VCaP (cell line): ENCODE measurements at regions not wholly inside any gene's neighbourhood (a gene's known extent, or its start where the extent isn't known, plus 50 kb on each side); places are given as distances from the start of the nearest gene placed in this dataset.
A peak's percentile ranks its signal among the peaks of the same experiment; 100 is the strongest.

ENCODE experiments used
- H3K27ac ChIP-seq: fragments of 450-650 bp; 2 replicates; pipeline ENCODE4 v1.5.1; 2017
- TF ChIP-seq, protein P1 (sequence below): fragments of 450-650 bp; conservative IDR thresholded peaks from 2 replicates; pipeline ENCODE4 v1.5.1; 2017; ENCODE audit warnings: mild to moderate bottlenecking, moderate library complexity

- TF ChIP-seq, protein P1, sequence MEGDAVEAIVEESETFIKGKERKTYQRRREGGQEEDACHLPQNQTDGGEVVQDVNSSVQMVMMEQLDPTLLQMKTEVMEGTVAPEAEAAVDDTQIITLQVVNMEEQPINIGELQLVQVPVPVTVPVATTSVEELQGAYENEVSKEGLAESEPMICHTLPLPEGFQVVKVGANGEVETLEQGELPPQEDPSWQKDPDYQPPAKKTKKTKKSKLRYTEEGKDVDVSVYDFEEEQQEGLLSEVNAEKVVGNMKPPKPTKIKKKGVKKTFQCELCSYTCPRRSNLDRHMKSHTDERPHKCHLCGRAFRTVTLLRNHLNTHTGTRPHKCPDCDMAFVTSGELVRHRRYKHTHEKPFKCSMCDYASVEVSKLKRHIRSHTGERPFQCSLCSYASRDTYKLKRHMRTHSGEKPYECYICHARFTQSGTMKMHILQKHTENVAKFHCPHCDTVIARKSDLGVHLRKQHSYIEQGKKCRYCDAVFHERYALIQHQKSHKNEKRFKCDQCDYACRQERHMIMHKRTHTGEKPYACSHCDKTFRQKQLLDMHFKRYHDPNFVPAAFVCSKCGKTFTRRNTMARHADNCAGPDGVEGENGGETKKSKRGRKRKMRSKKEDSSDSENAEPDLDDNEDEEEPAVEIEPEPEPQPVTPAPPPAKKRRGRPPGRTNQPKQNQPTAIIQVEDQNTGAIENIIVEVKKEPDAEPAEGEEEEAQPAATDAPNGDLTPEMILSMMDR: no peak
- peak overlapping the region; percentile 99 for H3K27ac ChIP-seq
Observed at GRCh38 chr15:69553686-69554085, 101.1 kb downstream of the RPLP1 start.

DNA sequence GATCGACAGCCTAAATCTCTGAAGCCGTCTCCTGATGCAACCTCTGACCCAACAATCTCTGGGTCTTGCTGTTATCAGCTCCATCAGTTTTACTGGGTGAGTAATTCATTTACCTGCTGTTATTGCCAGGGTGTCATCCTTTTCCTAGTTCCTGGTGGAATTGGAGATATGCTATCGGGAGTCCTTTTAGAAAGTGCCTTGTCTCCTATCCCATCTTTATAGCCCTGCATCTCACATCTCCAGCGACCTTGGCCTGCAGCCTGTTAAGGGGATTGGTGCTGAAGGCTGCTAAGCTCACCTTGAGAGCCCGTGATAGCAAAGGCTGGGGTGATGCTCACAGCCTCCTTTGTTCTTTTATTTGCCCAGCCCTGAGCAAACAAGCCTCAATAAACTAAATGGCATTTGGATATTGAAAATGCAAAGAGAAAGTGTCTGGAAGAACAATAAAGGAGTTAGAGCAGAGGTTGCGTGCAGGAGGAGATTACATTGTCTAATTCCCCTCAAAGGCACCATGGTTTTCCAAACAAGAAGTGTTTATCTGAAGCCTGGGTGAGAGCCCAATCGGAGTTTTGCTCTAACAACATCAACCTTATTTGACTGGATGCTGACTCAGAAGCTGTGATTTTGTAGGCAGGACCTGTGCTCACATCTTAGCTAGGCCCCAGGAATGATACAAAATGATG, 101.8 kb downstream of the RPLP1 start:
- TF ChIP-seq, protein P1: no peak
- peak overlapping the region; percentile 99 for H3K27ac ChIP-seq

DNA sequence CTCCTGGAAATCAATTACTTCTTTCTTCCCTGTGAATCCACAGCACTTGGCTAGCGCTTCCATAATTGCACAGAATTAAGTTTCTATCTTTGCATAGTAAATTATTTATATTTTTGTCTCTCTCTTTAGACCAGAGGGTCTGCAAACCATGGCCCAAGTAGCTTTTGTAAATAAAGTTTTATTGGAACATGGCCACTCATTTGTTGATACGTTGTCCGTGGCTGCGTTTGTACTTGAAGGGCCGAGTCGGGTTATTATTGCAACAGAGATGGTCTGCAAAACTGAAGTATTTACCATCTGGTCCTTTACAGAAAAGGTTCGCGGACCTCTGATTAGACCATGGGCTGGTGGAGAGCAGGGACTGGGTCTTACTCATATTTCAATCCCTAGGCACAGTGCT, 102.5 kb downstream of the RPLP1 start:
- H3K27ac ChIP-seq: peak overlapping the region; percentile 99
- TF ChIP-seq, protein P1: no peak

DNA sequence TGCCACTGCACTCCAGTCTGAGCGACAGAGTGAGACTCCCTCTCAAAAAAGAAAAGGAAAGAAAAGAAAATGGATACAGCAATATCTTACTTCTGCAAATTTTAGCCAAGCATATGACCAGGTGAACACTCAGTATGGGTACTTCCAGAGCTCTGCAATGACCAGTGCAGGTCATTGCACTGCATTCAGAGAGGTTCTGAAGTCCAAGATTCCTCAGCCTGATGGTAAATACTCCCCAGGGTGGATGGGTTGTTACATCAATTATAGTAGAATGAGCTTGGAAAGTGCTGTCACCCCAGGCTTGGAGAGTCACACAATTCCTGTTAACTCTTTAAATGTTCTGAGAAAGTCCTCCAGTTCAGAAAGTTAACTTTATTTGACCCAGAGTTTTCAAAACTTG, 103.7 kb downstream of the RPLP1 start:
- TF ChIP-seq, protein P1: no peak
- H3K27ac ChIP-seq: peak overlapping the region; percentile 99

- TF ChIP-seq, protein P1: no peak
- peak overlapping the region; percentile 99 for H3K27ac ChIP-seq
Observed at GRCh38 chr15:69557020-69557706, 104.5 kb downstream of the RPLP1 start.

DNA sequence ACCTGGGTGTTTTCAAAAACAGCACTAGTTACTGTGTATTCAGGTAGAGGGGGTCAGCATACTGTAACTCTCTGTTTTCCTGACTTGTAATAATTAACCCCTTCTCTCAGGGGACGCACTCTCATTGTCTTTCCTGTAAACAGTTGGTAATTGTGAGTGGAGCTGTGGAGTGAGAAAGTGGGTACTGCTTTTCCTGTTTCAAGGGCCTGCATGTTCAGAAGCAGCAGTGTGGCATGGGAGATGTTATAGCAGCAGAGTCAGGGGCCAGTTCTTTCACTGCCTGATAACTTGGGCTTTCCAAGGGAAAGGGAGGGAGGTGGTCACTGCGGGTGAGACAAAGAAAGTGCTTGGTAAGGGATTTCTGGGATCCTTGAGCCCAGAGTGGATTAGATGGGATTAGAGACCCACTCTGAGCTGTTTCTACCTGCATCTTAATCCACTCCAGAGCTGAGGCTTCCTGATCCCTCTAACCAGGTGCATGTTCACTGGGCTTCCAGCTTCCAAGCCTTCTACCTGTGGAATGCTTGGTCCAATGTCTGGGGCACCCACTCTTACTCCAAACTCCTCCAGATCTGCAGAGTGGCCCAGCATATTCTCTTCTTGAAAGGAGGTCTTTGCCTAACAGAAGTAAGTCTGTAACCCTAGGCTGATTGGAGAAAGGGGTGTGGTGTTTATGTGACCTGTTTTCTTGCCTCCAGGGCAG, 105.2 kb downstream of the RPLP1 start:
- TF ChIP-seq, protein P1: no peak
- peak overlapping the region; percentile 99 for H3K27ac ChIP-seq

- TF ChIP-seq, protein P1: no peak
- peak overlapping the region; percentile 99 for H3K27ac ChIP-seq
Observed at GRCh38 chr15:69559440-69560190, 107.0 kb downstream of the RPLP1 start.
